Aorta (tissue), 5 donors: ENCODE measurements at regions not wholly inside any gene's neighbourhood (a gene's known extent, or its start where the extent isn't known, plus 50 kb on each side); places are given as distances from the start of the nearest gene placed in this dataset.

Source experiments
- ATAC-seq: fragments of 200-7000 bp; cut with Tn5 transposase; one replicate; pipeline ENCODE4 v1.9.1; 2022; ENCODE audit warnings: moderate library complexity; ENCODE audit not compliant: low FRiP score
- DNase-seq, 2 donors: peaks; one replicate each; pipeline ENCODE4 v3.0.0-alpha.2; 2020
- H3K27ac ChIP-seq, 2 donors: one replicate each; pipeline ENCODE4 v1.5.1; 2013; ENCODE audit warnings: low read length in 2 of 2, mild to moderate bottlenecking in 2 of 2, moderate library complexity in 2 of 2, control low read depth in 1 of 2, inconsistent platforms in 1 of 2, low read depth in 1 of 2
- H3K27me3 ChIP-seq, 2 donors: one replicate each; pipeline ENCODE4 v1.6.1; 2013; ENCODE audit warnings: control low read depth in 1 of 2, low read length in 1 of 2, mild to moderate bottlenecking in 1 of 2, moderate library complexity in 1 of 2; ENCODE audit not compliant: insufficient read depth in 2 of 2, control insufficient read depth in 1 of 2
- H3K36me3 ChIP-seq, 2 donors: one replicate each; pipeline ENCODE4 v1.6.1; 2013; ENCODE audit warnings: control low read depth in 1 of 2, low read length in 1 of 2, mild to moderate bottlenecking in 1 of 2; ENCODE audit not compliant: insufficient read depth in 2 of 2, control insufficient read depth in 1 of 2
- H3K4me1 ChIP-seq, 2 donors: one replicate each; pipeline ENCODE4 v1.6.1; 2013; ENCODE audit warnings: low read length in 2 of 2, control low read depth in 1 of 2, mild to moderate bottlenecking in 1 of 2, moderate library complexity in 1 of 2; ENCODE audit not compliant: insufficient read depth in 2 of 2, control insufficient read depth in 1 of 2
- H3K4me3 ChIP-seq, 2 donors: one replicate each; pipeline ENCODE4 v1.5.1; 2013; ENCODE audit warnings: low read length in 2 of 2, control low read depth in 1 of 2, mild to moderate bottlenecking in 1 of 2
- H3K9me3 ChIP-seq: one replicate; pipeline ENCODE4 v1.6.1; 2013; ENCODE audit warnings: mild to moderate bottlenecking, low read length; ENCODE audit not compliant: control insufficient read depth
- WGBS, 2 donors: extraction: QIAGEN DNeasy Blood & Tissue Kit; methylation state at CpG; one replicate each; pipeline ENCODE4 v1.1.7; 2013; 5-methylcytosine and 5-hydroxymethylcytosine counted together
- intact Hi-C, 2 donors: fragments of 100-400 bp; cut with DNase I; formaldehyde crosslinking; loops; one replicate each; pipeline versions ENCODE4 v1.14.2 to v1.15.0; 2022
- donor health status: healthy with polysubstance abuse.
- donor health status: Bipolar disorder and iron deficiency.
- donor health status: DM: no; HTN: no; CAD: no.
- donor health status: DM: no; HTN: no; CAD: no.
- donor health status: DM: yes; HTN: yes; CAD: no.

DNA sequence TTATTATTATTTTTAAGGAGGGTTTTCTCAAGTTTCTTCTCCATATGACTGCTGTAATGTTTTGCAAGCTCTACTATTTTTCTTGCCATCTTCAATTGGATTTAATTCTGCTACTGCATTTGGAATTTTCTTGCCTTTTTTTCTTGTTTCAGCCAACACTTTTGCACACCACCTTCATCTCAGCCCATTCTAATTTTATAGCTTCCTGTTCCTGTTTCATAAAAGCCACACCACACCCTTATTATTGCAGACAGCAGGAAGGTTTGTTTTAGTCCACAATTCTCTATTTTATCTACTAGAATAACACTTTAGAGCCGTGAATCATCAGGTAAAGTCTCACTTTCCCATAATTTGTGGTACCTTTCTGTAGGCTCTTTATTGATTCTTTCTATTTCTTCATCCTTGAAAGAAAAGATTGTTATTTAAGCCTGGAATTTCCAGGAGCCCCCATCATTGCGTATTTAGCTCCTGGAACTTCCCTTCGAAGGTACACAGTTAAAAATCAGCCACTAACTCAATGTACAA, 209.3 kb upstream of the TBX20 start:
- Histone ChIP-seq H3K36me3 (no peaks in the 10 kb centered on the region), H3K4me1 (no peaks in the 10 kb centered on the region), H3K27me3 (no peaks in the 10 kb centered on the region), H3K4me3 (no peak overlapping the region), H3K27ac (no peak overlapping the region), H3K9me3 (no peaks in the 10 kb centered on the region)
- ATAC-seq (no peak), DNase-seq (no peak)
- 78 to 81% methylated on average over 3 of the region's 3 CpGs for WGBS, 2 donors
- intact Hi-C loops, result no loop called here

DNA sequence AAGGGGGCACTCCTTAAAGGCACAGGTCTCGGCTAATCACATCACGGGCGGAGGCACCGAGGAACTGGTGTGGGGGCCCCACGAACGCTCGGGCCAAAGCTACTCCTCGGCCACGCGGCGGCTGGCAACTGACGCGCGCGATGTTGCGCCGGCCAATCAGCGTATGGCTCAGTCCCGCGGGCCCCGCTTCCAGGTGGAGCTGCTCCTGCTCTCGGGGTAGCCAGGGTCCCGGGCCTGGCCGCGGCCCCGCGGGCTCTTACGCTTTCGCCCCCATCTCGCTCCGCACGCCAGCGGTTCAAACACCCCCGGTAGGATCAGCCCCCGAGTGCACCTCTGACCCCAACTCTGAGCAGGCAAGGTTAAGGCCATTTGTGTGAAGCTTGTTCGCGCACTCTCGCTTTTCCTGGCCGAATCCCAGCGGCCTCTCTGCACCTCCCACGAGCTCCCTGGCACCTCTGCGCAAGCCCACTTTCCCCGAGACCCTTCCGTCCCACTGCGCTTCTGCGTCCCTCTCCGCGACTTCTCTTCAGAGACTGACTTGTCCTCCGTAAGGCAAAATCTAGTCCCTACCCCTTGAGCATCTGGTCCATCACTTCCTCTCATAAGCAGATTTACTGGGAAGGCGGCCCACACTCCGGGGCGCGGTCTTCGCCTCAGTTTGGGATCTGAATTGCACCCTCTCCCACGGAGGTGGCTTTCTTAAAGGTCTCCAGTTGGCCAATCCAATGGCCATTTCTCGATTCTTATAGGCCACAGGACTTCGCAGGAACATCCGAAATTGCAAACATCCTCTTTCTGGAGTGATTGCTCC, 200.9 kb upstream of the TBX20 start:
- no peak overlapping the region for H3K27ac ChIP-seq
- H3K36me3 ChIP-seq, result no peaks in the 10 kb centered on the region
- intact Hi-C loops, result no loop called here
- H3K4me3 ChIP-seq, result no peak overlapping the region
- DNase-seq, result no peak
- WGBS, 2 donors, result 11% methylated on average over 57 to 58 of the region's 58 CpGs
- peaks cover 11% of the 10 kb centered on the region for H3K9me3 ChIP-seq
- no peaks in the 10 kb centered on the region for H3K4me1 ChIP-seq
- no peak for ATAC-seq
- H3K27me3 ChIP-seq, result peaks cover 0 to 2% of the 10 kb centered on the region in 2 donors

DNA sequence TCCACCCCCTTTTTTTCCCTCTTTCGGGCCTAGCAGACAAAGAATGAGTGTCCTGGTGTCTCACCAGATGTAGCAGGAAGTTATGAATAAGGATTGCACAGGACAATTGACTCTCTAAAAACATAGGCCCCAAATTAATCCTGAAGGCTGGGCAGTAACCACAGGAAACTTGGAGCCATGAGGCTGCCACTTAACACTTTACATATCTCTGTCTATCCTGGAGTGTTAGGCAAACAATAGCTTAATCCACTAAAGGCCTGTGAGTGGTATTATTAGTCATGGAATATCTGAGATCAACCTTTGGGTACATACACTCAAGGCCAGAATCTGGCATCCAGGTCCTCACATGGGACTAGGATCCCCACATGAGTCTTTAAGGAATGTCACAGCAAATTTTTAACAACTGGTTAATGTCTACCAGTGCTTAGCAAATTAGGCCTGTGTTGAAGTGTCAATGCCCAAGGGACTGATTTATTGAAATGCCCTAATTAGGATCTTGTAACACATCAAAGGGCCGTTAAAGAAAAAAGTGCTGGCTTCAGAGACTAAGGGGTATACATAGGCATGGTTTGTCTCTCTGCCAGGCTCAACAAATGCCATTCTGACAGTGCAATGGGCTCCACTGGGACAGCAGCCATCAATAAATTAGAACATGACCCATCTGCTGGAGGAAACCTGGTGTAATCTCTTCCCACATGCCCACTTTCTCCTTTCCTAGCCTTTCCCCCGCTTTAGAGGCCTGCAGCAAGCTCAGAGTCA, 196.7 kb upstream of the TBX20 start:
- Histone ChIP-seq H3K4me3 (no peak overlapping the region), H3K4me1 (no peaks in the 10 kb centered on the region), H3K27me3 (no peaks in the 10 kb centered on the region), H3K27ac (no peak overlapping the region), H3K9me3 (peaks cover 2% of the 10 kb centered on the region), H3K36me3 (no peaks in the 10 kb centered on the region)
- no peak for ATAC-seq
- DNase-seq, result no peak
- intact Hi-C loops, result no loop called here
- WGBS, 2 donors, result 64 to 69% methylated on average over 3 of the region's 3 CpGs

DNA sequence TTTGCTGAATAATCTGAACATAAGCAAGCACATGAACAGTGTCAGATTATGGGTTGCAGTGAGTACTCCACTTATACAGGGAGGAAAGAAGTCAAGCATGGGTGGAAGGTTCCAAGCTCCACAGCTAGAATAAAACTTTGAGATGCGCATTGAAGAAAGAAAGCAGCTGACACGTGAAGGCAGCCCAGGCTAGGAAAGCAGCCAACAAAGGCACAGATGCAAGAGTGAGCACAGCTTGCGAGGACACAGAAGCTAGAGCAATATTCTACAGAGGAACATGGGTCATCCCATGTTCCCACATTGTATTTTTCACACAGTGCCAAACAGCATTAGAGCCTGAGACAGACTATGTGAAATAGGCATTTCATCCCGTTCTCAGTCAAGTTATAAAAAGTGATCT, 194.6 kb upstream of the TBX20 start:
- Histone ChIP-seq H3K4me1 (no peaks in the 10 kb centered on the region), H3K36me3 (no peaks in the 10 kb centered on the region), H3K4me3 (no peak overlapping the region), H3K27me3 (peaks cover 0 to 3% of the 10 kb centered on the region in 2 donors), H3K27ac (no peak overlapping the region), H3K9me3 (peaks cover 2% of the 10 kb centered on the region)
- 65 to 71% methylated on average over 4 of the region's 4 CpGs for WGBS, 2 donors
- ATAC-seq, result no peak
- no peak for DNase-seq
- intact Hi-C loops, result no loop called here

DNA sequence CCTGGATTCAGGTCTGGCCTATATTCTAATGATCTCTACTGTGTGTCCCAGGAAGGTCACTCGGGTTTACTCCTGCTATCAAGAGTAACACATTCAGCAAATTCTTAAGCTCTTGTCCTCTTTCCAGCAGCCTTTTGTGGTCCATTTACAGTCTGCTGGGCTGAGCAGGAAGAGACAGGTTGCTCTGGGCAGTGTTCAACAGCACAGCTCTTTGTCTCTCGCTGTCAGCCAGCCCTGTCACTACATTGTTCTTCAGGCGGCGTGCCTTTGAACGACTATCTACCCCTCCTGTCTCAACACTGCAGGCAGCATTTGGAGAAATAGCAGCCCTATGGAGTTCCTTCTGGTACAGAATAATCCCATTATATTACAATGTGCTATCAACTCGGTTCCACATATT, 192.2 kb upstream of the TBX20 start:
- Histone ChIP-seq H3K27ac (no peak overlapping the region), H3K4me1 (no peaks in the 10 kb centered on the region), H3K27me3 (peaks cover 0 to 3% of the 10 kb centered on the region in 2 donors), H3K9me3 (peaks cover 2% of the 10 kb centered on the region), H3K36me3 (no peaks in the 10 kb centered on the region), H3K4me3 (no peak overlapping the region)
- ATAC-seq, result no peak
- WGBS, 2 donors, result 63 to 81% methylated on average over 6 of the region's 6 CpGs
- DNase-seq, result no peak
- intact Hi-C loops, result no loop called here

DNA sequence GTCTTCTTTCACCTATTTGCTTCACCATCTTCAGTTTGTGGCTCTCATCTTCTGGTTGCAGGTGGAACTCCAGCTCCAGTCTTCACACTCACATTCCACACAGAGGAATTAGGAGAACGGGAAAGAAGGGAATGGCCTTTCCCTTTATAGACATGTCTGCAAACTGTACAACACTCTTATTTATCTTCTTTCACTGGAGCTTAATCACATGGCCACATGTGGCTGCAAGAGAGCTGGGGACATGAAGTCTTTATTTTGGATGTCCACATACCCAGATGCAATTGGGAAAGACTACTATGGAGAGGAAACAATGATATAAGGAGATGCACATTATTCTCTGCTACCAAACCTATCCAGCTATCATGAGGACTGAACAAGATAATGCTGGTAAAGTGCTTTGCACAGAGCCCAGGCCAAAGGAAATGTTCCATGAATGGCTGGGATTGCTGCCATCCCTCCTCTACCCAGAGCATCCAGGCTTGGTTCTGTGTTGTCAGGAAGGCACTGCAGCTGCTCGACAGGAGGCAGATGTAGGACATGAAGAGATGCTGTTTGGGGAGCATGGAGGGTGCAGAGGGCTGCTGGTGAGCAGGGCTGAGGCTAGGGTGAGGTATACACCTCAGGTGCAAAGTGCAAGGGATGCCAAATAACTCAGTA, 183.8 kb upstream of the TBX20 start:
- Histone ChIP-seq H3K27ac (no peak overlapping the region), H3K9me3 (no peaks in the 10 kb centered on the region), H3K4me3 (no peak overlapping the region), H3K36me3 (no peaks in the 10 kb centered on the region), H3K27me3 (no peaks in the 10 kb centered on the region), H3K4me1 (no peaks in the 10 kb centered on the region)
- 33 to 55% methylated on average over 2 of the region's 2 CpGs for WGBS, 2 donors
- DNase-seq (no peak), ATAC-seq (no peak)
- intact Hi-C loops, result no loop called here

DNA sequence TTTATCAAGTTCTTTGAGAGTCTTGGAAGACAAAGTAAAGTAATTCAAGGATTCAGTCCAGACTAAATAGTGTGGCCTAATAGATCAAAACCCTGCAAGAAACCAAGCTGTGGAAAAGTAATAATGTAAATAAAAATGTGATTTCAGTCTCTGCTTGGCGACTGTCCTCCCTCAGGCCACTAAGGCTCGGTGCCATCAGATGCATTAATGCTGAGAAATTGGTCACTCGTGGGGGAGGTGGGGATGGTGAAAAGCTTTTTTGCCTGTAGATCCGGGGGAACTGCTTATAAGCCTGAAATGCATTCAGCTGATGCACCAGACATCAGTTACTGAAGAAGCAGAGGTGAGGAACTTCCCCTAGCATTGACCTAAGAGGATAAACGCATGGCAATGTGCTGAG, 182.6 kb upstream of the TBX20 start:
- Histone ChIP-seq H3K9me3 (no peaks in the 10 kb centered on the region), H3K27ac (no peak overlapping the region), H3K4me3 (no peak overlapping the region), H3K4me1 (no peaks in the 10 kb centered on the region), H3K36me3 (no peaks in the 10 kb centered on the region), H3K27me3 (no peaks in the 10 kb centered on the region)
- intact Hi-C loops, result no loop called here
- ATAC-seq (no peak), DNase-seq (no peak)
- WGBS, 2 donors, result 30 to 40% methylated on average over 5 of the region's 5 CpGs

DNA sequence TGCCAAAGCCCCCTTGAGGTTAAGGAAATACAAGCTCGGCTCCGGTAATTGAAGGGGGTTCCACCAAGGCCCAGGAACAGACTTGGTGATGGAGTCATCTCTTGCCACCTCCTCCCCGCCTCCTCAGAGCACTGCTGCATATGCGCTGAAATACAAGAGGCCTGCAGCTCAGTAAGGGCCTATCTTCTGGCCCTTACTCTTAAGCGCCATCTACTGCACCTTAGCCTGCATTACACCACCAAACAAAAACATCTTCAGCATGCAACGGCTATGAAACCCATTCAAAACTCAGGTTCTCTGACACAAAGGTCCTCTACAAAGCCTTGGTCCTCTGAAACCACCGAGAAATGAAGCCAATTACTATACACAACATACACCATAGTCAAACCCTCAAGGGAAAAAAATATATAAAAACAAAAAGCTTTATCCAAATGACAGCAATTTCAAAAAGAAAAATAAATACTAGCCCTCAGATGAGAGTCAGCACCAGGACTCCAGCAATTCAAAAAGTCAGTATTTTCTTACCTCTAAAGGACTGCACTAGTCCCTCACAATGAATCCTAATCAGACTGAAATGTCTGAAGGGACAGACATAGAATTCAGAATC, 176.8 kb upstream of the TBX20 start:
- WGBS, 2 donors, result 67 to 69% methylated on average over 7 of the region's 7 CpGs
- DNase-seq (no peak), ATAC-seq (no peak)
- Histone ChIP-seq H3K4me3 (no peak overlapping the region), H3K36me3 (no peaks in the 10 kb centered on the region), H3K4me1 (no peaks in the 10 kb centered on the region), H3K9me3 (no peaks in the 10 kb centered on the region), H3K27ac (no peak overlapping the region), H3K27me3 (no peaks in the 10 kb centered on the region)
- intact Hi-C loops, result no loop called here
